HepG2 (cell line): ENCODE measurements at regions not wholly inside any gene's neighbourhood (a gene's known extent, or its start where the extent isn't known, plus 50 kb on each side); places are given as distances from the start of the nearest gene placed in this dataset.

Experiments used
- ATAC-seq: fragments of 200-7000 bp; cut with Tn5 transposase; 3 replicates; pipeline ENCODE4 v1.9.1; 2020; ENCODE audit warnings: mild to moderate bottlenecking, moderate library complexity
- BruUV-seq: library from RNA; stranded (reverse); fragments of 400-500 nt; replicated peaks from 2 replicates; lab custom pipeline; 2021; lab: Mats Ljungman, UMichigan
- CTCF ChIA-PET: fragments of 300-600 bp; formaldehyde crosslinking; extraction: SDS; loops from one replicate; lab custom pipeline; 2021; ENCODE audit warnings: low total read pairs, inconsistent platforms, low intra/inter-chr PET ratio; lab: Yijun Ruan, JAX
- POLR2A ChIA-PET: fragments of 350-600 bp; sonication (Branson Sonifier 250); formaldehyde crosslinking; loops from one replicate; lab custom pipeline; 2020; ENCODE audit warnings: antibody characterized with exemption, inconsistent platforms; lab: Yijun Ruan, JAX
- DNase-seq: peaks from one replicate; pipeline ENCODE4 v3.0.0-alpha.2; 2015; ENCODE audit warnings: low spot score
- FAIRE-seq: peaks from 3 replicates; lab custom pipeline; 2011; peaks lifted over from hg19 to GRCh38; lab: Jason Lieb, UNC
- H2AFZ ChIP-seq: one replicate; pipeline ENCODE4 v1.6.1; 2011; ENCODE audit warnings: low read length, inconsistent platforms
- H3K27ac ChIP-seq: fragments of 300-600 bp; 3 replicates; pipeline ENCODE4 v1.8.0; 2011; ENCODE audit warnings: mixed run types, mild to moderate bottlenecking, mixed read lengths, low read length, inconsistent platforms; ENCODE audit not compliant: insufficient read depth; ENCODE audit errors: extremely low read length
- H3K27me3 ChIP-seq, 2 experiments: fragments of 200-600 bp in 1 of 2; 2 replicates in 1 of 2; 3 replicates in 1 of 2; pipeline versions ENCODE4 v1.6.0 to v1.8.0; 2011; ENCODE audit warnings: low read length in 2 of 2, mild to moderate bottlenecking in 2 of 2, moderate library complexity in 2 of 2, inconsistent platforms in 1 of 2; ENCODE audit not compliant: insufficient read depth in 2 of 2, control insufficient read depth in 1 of 2
- H3K36me3 ChIP-seq, 2 experiments: fragments of 200-600 bp in 1 of 2; replicated peaks in 1 of 2; 2 replicates in 1 of 2; 3 replicates in 1 of 2; pipeline versions ENCODE4 v1.5.1 to v1.8.0; 2011; ENCODE audit warnings: low read length in 2 of 2, inconsistent platforms in 1 of 2; ENCODE audit not compliant: insufficient read depth in 2 of 2, control insufficient read depth in 1 of 2
- H3K4me1 ChIP-seq: 2 replicates; pipeline ENCODE4 v1.5.1; 2012; ENCODE audit warnings: low read length, inconsistent platforms; ENCODE audit not compliant: insufficient read depth
- H3K4me2 ChIP-seq: 2 replicates; pipeline ENCODE4 v1.6.0; 2011; ENCODE audit warnings: low read depth, low read length, inconsistent platforms
- H3K4me3 ChIP-seq, 3 experiments: fragments of 200-600 bp in 1 of 3; sonication (generic), shearing (Covaris generic) in 1 of 3; replicated peaks in 1 of 3; 2 replicates each; pipeline ENCODE4 v1.5.1; 2011 to 2016; ENCODE audit warnings: low read length in 3 of 3, inconsistent platforms in 2 of 3, low read depth in 2 of 3, mild to moderate bottlenecking in 2 of 3, control low read depth in 1 of 3, mixed read lengths in 1 of 3; ENCODE audit not compliant: insufficient read depth in 1 of 3
- H3K79me2 ChIP-seq: one replicate; pipeline ENCODE4 v1.6.1; 2011; ENCODE audit warnings: low read length, inconsistent platforms; ENCODE audit not compliant: insufficient read depth
- H3K9ac ChIP-seq: 2 replicates; pipeline ENCODE4 v1.6.0; 2011; ENCODE audit warnings: mild to moderate bottlenecking, low read depth, low read length, inconsistent platforms; ENCODE audit not compliant: insufficient read depth
- H3K9me3 ChIP-seq: 2 replicates; pipeline ENCODE4 v1.5.1; 2012; ENCODE audit warnings: mild to moderate bottlenecking, low read length
- H4K20me1 ChIP-seq: 2 replicates; pipeline ENCODE4 v1.6.0; 2011; ENCODE audit warnings: inconsistent platforms, mild to moderate bottlenecking, low read length, moderate library complexity; ENCODE audit not compliant: insufficient read depth
- AGO2 ChIP-seq: fragments of 200-400 bp; formaldehyde crosslinking; optimal IDR thresholded peaks from 2 replicates; pipeline ENCODE3; 2017; ENCODE audit warnings: mild to moderate bottlenecking, low read depth, low read length, moderate library complexity
- NRL ChIP-seq: sonication (generic); formaldehyde crosslinking; IDR thresholded peaks from 2 replicates; pipeline ENCODE4 v1.5.0; 2020; ENCODE audit warnings: missing genetic modification reagents, mild to moderate bottlenecking, moderate library complexity, borderline replicate concordance
- PHF21A ChIP-seq: sonication (generic); formaldehyde crosslinking; IDR thresholded peaks from 2 replicates; pipeline ENCODE4 v1.5.0; 2020; ENCODE audit warnings: mild to moderate bottlenecking, missing genetic modification reagents
- TAF15 ChIP-seq: fragments of 200-400 bp; formaldehyde crosslinking; IDR thresholded peaks from one replicate; pipeline ENCODE4 v1.6.1; 2018; ENCODE audit warnings: mild to moderate bottlenecking, low read depth, low read length; ENCODE audit not compliant: poor library complexity, severe bottlenecking
- TCF7L2 ChIP-seq: IDR thresholded peaks from 2 replicates; pipeline ENCODE4 v1.6.1; 2011; ENCODE audit warnings: mild to moderate bottlenecking, low read depth, low read length, moderate library complexity
- YEATS2 ChIP-seq: sonication (generic); formaldehyde crosslinking; IDR thresholded peaks from 2 replicates; pipeline ENCODE4 v1.4.0; 2020; ENCODE audit warnings: missing genetic modification reagents, borderline replicate concordance
- ZC3H13 ChIP-seq: sonication (generic); formaldehyde crosslinking; IDR thresholded peaks from 2 replicates; pipeline ENCODE4 v1.8.1; 2023; ENCODE audit warnings: mild to moderate bottlenecking, missing genetic modification reagents, moderate library complexity
- ZFYVE20 ChIP-seq: sonication (generic); formaldehyde crosslinking; IDR thresholded peaks from 2 replicates; pipeline ENCODE4 v1.8.0; 2023; ENCODE audit warnings: low read depth, mild to moderate bottlenecking, moderate library complexity, missing genetic modification reagents, borderline replicate concordance
- ZNF274 ChIP-seq: sonication (generic); formaldehyde crosslinking; IDR thresholded peaks from 2 replicates; pipeline ENCODE4 v1.5.1; 2020; ENCODE audit warnings: mild to moderate bottlenecking, missing genetic modification reagents
- ZNF839 ChIP-seq: sonication (generic); formaldehyde crosslinking; IDR thresholded peaks from 2 replicates; pipeline ENCODE4 v1.4.0; 2020; ENCODE audit warnings: missing genetic modification reagents, mild to moderate bottlenecking, borderline replicate concordance
- WGBS: methylation state at CpG from one replicate; pipeline ENCODE4 v1.1.6; 2017; ENCODE audit warnings: low lambda C conversion rate; 5-methylcytosine and 5-hydroxymethylcytosine counted together
- in situ Hi-C: cut with HindIII; loops from 2 replicates; pipeline ENCODE4 v1.10.0; 2017; ENCODE audit warnings: low pct_unique_long_range_greater_than_20kb; ENCODE audit not compliant: extremely low pct_ligation_motif_present
- intact Hi-C: fragments of 100-400 bp; cut with micrococcal nuclease; formaldehyde crosslinking; loops from one replicate; pipeline ENCODE4 v1.10.0; 2022; ENCODE audit not compliant: unreplicated experiment
- TF ChIP-seq, protein P1 (sequence below): sonication (generic); formaldehyde crosslinking; IDR thresholded peaks from 2 replicates; pipeline ENCODE4 v1.4.0; 2020; ENCODE audit warnings: missing genetic modification reagents
- TF ChIP-seq, protein P2 (sequence below): sonication (generic); formaldehyde crosslinking; IDR thresholded peaks from 2 replicates; pipeline ENCODE4 v1.9.0; 2021; ENCODE audit warnings: missing genetic modification reagents, borderline replicate concordance
- TF ChIP-seq, protein P3 (sequence below): sonication (generic); formaldehyde crosslinking; IDR thresholded peaks from 2 replicates; pipeline ENCODE4 v1.9.0; 2021; ENCODE audit warnings: missing genetic modification reagents, borderline replicate concordance
- TF ChIP-seq, protein P4 (sequence below): sonication (generic); formaldehyde crosslinking; IDR thresholded peaks from 2 replicates; pipeline ENCODE4 v1.4.0; 2020; ENCODE audit warnings: mild to moderate bottlenecking, missing genetic modification reagents
- TF ChIP-seq, protein P5 (sequence below): sonication (generic); formaldehyde crosslinking; IDR thresholded peaks from 2 replicates; pipeline ENCODE4 v1.5.1; 2020; ENCODE audit warnings: missing genetic modification reagents, mild to moderate bottlenecking, borderline replicate concordance

DNA sequence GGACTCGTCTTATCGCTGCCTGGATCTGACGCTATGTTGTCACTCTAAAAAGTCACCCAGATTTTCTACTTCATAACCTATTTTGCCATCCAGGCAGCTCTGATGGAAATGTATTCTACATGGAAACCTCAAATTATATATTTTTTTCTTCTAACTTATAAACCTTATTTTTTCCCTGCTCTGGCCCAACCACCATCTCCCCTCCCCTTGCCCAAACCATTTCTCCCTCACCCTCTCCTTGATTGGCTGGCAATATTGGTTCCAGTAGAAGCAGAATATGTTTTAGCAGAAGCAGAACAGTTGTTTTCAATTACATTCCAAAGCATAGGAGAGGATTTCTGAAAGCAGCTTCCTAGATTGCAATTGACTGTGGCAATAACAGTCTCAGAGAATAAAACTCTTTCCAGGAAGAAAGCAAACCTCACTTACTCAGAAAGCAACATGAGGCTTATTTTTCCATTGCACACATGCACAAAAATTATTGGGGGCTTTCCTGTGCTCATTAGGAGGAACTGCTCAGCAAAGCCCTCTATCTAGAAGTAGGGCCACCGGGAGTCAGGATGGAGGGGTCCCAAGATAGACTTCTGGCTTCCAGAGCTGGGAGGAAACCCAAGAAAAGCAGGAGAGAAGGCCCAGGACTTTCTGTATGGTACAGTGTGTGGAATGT, 191.8 kb downstream of the ESM1 start:
- Histone ChIP-seq H3K36me3 (no peaks in the 10 kb centered on the region), H3K9me3 (no peaks in the 10 kb centered on the region), H4K20me1 (no peaks in the 10 kb centered on the region), H3K27ac (no peak overlapping the region), H3K4me2 (no peak overlapping the region), H3K27me3 (no peaks in the 10 kb centered on the region), H3K9ac (no peak overlapping the region), H3K4me3 (no peak overlapping the region), H2AFZ (no peak overlapping the region), H3K79me2 (no peaks in the 10 kb centered on the region), H3K4me1 (no peaks in the 10 kb centered on the region)
- ChIA-PET CTCF (no interaction called here), POLR2A (no interaction called here)
- FAIRE-seq (no peak), DNase-seq (no peak), ATAC-seq (no peak)
- intact Hi-C loops = no loop called here
- 45% methylated on average over 4 of the region's 4 CpGs for WGBS
- in situ Hi-C loops = no loop called here
- no TSS peak for BruUV-seq
- TF ChIP-seq NRL = no peak
- no peak for TF ChIP-seq YEATS2 (CRISPR knock-in tag)
- no peak for TF ChIP-seq ZNF839 (CRISPR knock-in tag)
- TF ChIP-seq TCF7L2 = no peak
- no peak for TF ChIP-seq TAF15
- no peak for TF ChIP-seq ZC3H13 (CRISPR knock-in tag)
- TF ChIP-seq, protein P1, sequence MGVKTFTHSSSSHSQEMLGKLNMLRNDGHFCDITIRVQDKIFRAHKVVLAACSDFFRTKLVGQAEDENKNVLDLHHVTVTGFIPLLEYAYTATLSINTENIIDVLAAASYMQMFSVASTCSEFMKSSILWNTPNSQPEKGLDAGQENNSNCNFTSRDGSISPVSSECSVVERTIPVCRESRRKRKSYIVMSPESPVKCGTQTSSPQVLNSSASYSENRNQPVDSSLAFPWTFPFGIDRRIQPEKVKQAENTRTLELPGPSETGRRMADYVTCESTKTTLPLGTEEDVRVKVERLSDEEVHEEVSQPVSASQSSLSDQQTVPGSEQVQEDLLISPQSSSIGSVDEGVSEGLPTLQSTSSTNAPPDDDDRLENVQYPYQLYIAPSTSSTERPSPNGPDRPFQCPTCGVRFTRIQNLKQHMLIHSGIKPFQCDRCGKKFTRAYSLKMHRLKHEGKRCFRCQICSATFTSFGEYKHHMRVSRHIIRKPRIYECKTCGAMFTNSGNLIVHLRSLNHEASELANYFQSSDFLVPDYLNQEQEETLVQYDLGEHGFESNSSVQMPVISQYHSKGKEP = no peak
- TF ChIP-seq, protein P2, sequence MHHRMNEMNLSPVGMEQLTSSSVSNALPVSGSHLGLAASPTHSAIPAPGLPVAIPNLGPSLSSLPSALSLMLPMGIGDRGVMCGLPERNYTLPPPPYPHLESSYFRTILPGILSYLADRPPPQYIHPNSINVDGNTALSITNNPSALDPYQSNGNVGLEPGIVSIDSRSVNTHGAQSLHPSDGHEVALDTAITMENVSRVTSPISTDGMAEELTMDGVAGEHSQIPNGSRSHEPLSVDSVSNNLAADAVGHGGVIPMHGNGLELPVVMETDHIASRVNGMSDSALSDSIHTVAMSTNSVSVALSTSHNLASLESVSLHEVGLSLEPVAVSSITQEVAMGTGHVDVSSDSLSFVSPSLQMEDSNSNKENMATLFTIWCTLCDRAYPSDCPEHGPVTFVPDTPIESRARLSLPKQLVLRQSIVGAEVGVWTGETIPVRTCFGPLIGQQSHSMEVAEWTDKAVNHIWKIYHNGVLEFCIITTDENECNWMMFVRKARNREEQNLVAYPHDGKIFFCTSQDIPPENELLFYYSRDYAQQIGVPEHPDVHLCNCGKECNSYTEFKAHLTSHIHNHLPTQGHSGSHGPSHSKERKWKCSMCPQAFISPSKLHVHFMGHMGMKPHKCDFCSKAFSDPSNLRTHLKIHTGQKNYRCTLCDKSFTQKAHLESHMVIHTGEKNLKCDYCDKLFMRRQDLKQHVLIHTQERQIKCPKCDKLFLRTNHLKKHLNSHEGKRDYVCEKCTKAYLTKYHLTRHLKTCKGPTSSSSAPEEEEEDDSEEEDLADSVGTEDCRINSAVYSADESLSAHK (CRISPR knock-in tag) = no peak
- TF ChIP-seq, protein P3, sequence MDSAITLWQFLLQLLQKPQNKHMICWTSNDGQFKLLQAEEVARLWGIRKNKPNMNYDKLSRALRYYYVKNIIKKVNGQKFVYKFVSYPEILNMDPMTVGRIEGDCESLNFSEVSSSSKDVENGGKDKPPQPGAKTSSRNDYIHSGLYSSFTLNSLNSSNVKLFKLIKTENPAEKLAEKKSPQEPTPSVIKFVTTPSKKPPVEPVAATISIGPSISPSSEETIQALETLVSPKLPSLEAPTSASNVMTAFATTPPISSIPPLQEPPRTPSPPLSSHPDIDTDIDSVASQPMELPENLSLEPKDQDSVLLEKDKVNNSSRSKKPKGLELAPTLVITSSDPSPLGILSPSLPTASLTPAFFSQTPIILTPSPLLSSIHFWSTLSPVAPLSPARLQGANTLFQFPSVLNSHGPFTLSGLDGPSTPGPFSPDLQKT = no peak
- no peak for TF ChIP-seq ZFYVE20 (CRISPR knock-in tag)
- TF ChIP-seq AGO2 = no peak
- TF ChIP-seq, protein P4, sequence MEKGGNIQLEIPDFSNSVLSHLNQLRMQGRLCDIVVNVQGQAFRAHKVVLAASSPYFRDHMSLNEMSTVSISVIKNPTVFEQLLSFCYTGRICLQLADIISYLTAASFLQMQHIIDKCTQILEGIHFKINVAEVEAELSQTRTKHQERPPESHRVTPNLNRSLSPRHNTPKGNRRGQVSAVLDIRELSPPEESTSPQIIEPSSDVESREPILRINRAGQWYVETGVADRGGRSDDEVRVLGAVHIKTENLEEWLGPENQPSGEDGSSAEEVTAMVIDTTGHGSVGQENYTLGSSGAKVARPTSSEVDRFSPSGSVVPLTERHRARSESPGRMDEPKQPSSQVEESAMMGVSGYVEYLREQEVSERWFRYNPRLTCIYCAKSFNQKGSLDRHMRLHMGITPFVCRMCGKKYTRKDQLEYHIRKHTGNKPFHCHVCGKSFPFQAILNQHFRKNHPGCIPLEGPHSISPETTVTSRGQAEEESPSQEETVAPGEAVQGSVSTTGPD (CRISPR knock-in tag) = no peak
- TF ChIP-seq PHF21A = no peak
- no peak for TF ChIP-seq ZNF274 (CRISPR knock-in tag)
- TF ChIP-seq, protein P5, sequence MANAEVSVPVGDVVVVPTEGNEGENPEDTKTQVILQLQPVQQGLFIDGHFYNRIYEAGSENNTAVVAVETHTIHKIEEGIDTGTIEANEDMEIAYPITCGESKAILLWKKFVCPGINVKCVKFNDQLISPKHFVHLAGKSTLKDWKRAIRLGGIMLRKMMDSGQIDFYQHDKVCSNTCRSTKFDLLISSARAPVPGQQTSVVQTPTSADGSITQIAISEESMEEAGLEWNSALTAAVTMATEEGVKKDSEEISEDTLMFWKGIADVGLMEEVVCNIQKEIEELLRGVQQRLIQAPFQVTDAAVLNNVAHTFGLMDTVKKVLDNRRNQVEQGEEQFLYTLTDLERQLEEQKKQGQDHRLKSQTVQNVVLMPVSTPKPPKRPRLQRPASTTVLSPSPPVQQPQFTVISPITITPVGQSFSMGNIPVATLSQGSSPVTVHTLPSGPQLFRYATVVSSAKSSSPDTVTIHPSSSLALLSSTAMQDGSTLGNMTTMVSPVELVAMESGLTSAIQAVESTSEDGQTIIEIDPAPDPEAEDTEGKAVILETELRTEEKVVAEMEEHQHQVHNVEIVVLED = no peak
